HepG2 (cell line): ENCODE measurements at regions not wholly inside any gene's neighbourhood (a gene's known extent, or its start where the extent isn't known, plus 50 kb on each side); places are given as distances from the start of the nearest gene placed in this dataset.

Experiments
- ATAC-seq: fragments of 200-7000 bp; cut with Tn5 transposase; 3 replicates; pipeline ENCODE4 v1.9.1; 2020; ENCODE audit warnings: mild to moderate bottlenecking, moderate library complexity
- BruUV-seq: library from RNA; stranded (reverse); fragments of 400-500 nt; replicated peaks from 2 replicates; lab custom pipeline; 2021; lab: Mats Ljungman, UMichigan
- CTCF ChIA-PET: fragments of 300-600 bp; formaldehyde crosslinking; extraction: SDS; loops from one replicate; lab custom pipeline; 2021; ENCODE audit warnings: low total read pairs, inconsistent platforms, low intra/inter-chr PET ratio; lab: Yijun Ruan, JAX
- POLR2A ChIA-PET: fragments of 350-600 bp; sonication (Branson Sonifier 250); formaldehyde crosslinking; loops from one replicate; lab custom pipeline; 2020; ENCODE audit warnings: antibody characterized with exemption, inconsistent platforms; lab: Yijun Ruan, JAX
- DNase-seq: peaks from one replicate; pipeline ENCODE4 v3.0.0-alpha.2; 2015; ENCODE audit warnings: low spot score
- FAIRE-seq: peaks from 3 replicates; lab custom pipeline; 2011; peaks lifted over from hg19 to GRCh38; lab: Jason Lieb, UNC
- H2AFZ ChIP-seq: one replicate; pipeline ENCODE4 v1.6.1; 2011; ENCODE audit warnings: low read length, inconsistent platforms
- H3K27ac ChIP-seq: fragments of 300-600 bp; 3 replicates; pipeline ENCODE4 v1.8.0; 2011; ENCODE audit warnings: mixed run types, mild to moderate bottlenecking, mixed read lengths, low read length, inconsistent platforms; ENCODE audit not compliant: insufficient read depth; ENCODE audit errors: extremely low read length
- H3K27me3 ChIP-seq, 2 experiments: fragments of 200-600 bp in 1 of 2; 2 replicates in 1 of 2; 3 replicates in 1 of 2; pipeline versions ENCODE4 v1.6.0 to v1.8.0; 2011; ENCODE audit warnings: low read length in 2 of 2, mild to moderate bottlenecking in 2 of 2, moderate library complexity in 2 of 2, inconsistent platforms in 1 of 2; ENCODE audit not compliant: insufficient read depth in 2 of 2, control insufficient read depth in 1 of 2
- H3K36me3 ChIP-seq, 2 experiments: fragments of 200-600 bp in 1 of 2; replicated peaks in 1 of 2; 2 replicates in 1 of 2; 3 replicates in 1 of 2; pipeline versions ENCODE4 v1.5.1 to v1.8.0; 2011; ENCODE audit warnings: low read length in 2 of 2, inconsistent platforms in 1 of 2; ENCODE audit not compliant: insufficient read depth in 2 of 2, control insufficient read depth in 1 of 2
- H3K4me1 ChIP-seq: 2 replicates; pipeline ENCODE4 v1.5.1; 2012; ENCODE audit warnings: low read length, inconsistent platforms; ENCODE audit not compliant: insufficient read depth
- H3K4me2 ChIP-seq: 2 replicates; pipeline ENCODE4 v1.6.0; 2011; ENCODE audit warnings: low read depth, low read length, inconsistent platforms
- H3K4me3 ChIP-seq, 3 experiments: fragments of 200-600 bp in 1 of 3; sonication (generic), shearing (Covaris generic) in 1 of 3; replicated peaks in 1 of 3; 2 replicates each; pipeline ENCODE4 v1.5.1; 2011 to 2016; ENCODE audit warnings: low read length in 3 of 3, inconsistent platforms in 2 of 3, low read depth in 2 of 3, mild to moderate bottlenecking in 2 of 3, control low read depth in 1 of 3, mixed read lengths in 1 of 3; ENCODE audit not compliant: insufficient read depth in 1 of 3
- H3K79me2 ChIP-seq: one replicate; pipeline ENCODE4 v1.6.1; 2011; ENCODE audit warnings: low read length, inconsistent platforms; ENCODE audit not compliant: insufficient read depth
- H3K9ac ChIP-seq: 2 replicates; pipeline ENCODE4 v1.6.0; 2011; ENCODE audit warnings: mild to moderate bottlenecking, low read depth, low read length, inconsistent platforms; ENCODE audit not compliant: insufficient read depth
- H3K9me3 ChIP-seq: 2 replicates; pipeline ENCODE4 v1.5.1; 2012; ENCODE audit warnings: mild to moderate bottlenecking, low read length
- H4K20me1 ChIP-seq: 2 replicates; pipeline ENCODE4 v1.6.0; 2011; ENCODE audit warnings: inconsistent platforms, mild to moderate bottlenecking, low read length, moderate library complexity; ENCODE audit not compliant: insufficient read depth
- GLI4 ChIP-seq: sonication (generic); formaldehyde crosslinking; IDR thresholded peaks from 2 replicates; pipeline ENCODE4 v1.5.1; 2020; ENCODE audit warnings: missing genetic modification reagents, mild to moderate bottlenecking, moderate library complexity, borderline replicate concordance
- GZF1 ChIP-seq: sonication (generic); formaldehyde crosslinking; IDR thresholded peaks from 2 replicates; pipeline ENCODE4 v1.5.1; 2020; ENCODE audit warnings: mild to moderate bottlenecking, missing genetic modification reagents
- HIC2 ChIP-seq: sonication (generic); formaldehyde crosslinking; IDR thresholded peaks from 2 replicates; pipeline ENCODE4 v1.9.0; 2022; ENCODE audit warnings: low read depth, missing genetic modification reagents
- HNRNPH1 ChIP-seq: fragments of 200-400 bp; formaldehyde crosslinking; optimal IDR thresholded peaks from 2 replicates; pipeline ENCODE3; 2017; ENCODE audit warnings: mild to moderate bottlenecking, low read depth, low read length
- HOMEZ ChIP-seq: IDR thresholded peaks from 2 replicates; pipeline ENCODE4 v1.6.1; 2016; ENCODE audit warnings: low read depth
- KAT7 ChIP-seq: IDR thresholded peaks from 2 replicates; pipeline ENCODE4 v1.6.1; 2018; ENCODE audit warnings: borderline replicate concordance, missing compliant biosample characterization
- MLX ChIP-seq: IDR thresholded peaks from 2 replicates; pipeline ENCODE4 v1.6.1; 2016
- MTA3 ChIP-seq: sonication (generic); formaldehyde crosslinking; IDR thresholded peaks from 2 replicates; pipeline ENCODE4 v1.4.0; 2020; ENCODE audit warnings: missing genetic modification reagents
- PCBP1 ChIP-seq: fragments of 200-400 bp; formaldehyde crosslinking; IDR thresholded peaks from 2 replicates; pipeline ENCODE4 v1.6.1; 2017; ENCODE audit warnings: mild to moderate bottlenecking, low read depth, low read length, borderline replicate concordance
- ZBTB38 ChIP-seq: sonication (generic); formaldehyde crosslinking; IDR thresholded peaks from 2 replicates; pipeline ENCODE4 v1.5.1; 2020; ENCODE audit warnings: mild to moderate bottlenecking, missing genetic modification reagents
- ZMAT5 ChIP-seq: sonication (generic); formaldehyde crosslinking; IDR thresholded peaks from 2 replicates; pipeline ENCODE4 v1.5.0; 2020; ENCODE audit warnings: mild to moderate bottlenecking, low read depth, missing genetic modification reagents, borderline replicate concordance
- ZNF234 ChIP-seq: sonication (generic); formaldehyde crosslinking; conservative IDR thresholded peaks from 2 replicates; pipeline ENCODE4 v1.5.1; 2020; ENCODE audit warnings: mild to moderate bottlenecking, missing genetic modification reagents
- ZNF275 ChIP-seq: sonication (generic); formaldehyde crosslinking; IDR thresholded peaks from 2 replicates; pipeline ENCODE4 v1.8.0; 2022; ENCODE audit warnings: missing genetic modification reagents, mild to moderate bottlenecking, inconsistent platforms, borderline replicate concordance
- ZNF276 ChIP-seq: sonication (generic); formaldehyde crosslinking; IDR thresholded peaks from 2 replicates; pipeline ENCODE4 v1.4.0; 2020; ENCODE audit warnings: mild to moderate bottlenecking, low read depth, missing genetic modification reagents
- ZNF724P ChIP-seq: sonication (generic); formaldehyde crosslinking; IDR thresholded peaks from 2 replicates; pipeline ENCODE4 v1.8.0; 2022; ENCODE audit warnings: missing genetic modification reagents, borderline replicate concordance
- ZNF83 ChIP-seq: sonication (generic); formaldehyde crosslinking; IDR thresholded peaks from 2 replicates; pipeline ENCODE4 v1.4.0; 2020; ENCODE audit warnings: missing genetic modification reagents, mild to moderate bottlenecking, borderline replicate concordance
- WGBS: methylation state at CpG from one replicate; pipeline ENCODE4 v1.1.6; 2017; ENCODE audit warnings: low lambda C conversion rate; 5-methylcytosine and 5-hydroxymethylcytosine counted together
- in situ Hi-C: cut with HindIII; loops from 2 replicates; pipeline ENCODE4 v1.10.0; 2017; ENCODE audit warnings: low pct_unique_long_range_greater_than_20kb; ENCODE audit not compliant: extremely low pct_ligation_motif_present
- intact Hi-C: fragments of 100-400 bp; cut with micrococcal nuclease; formaldehyde crosslinking; loops from one replicate; pipeline ENCODE4 v1.10.0; 2022; ENCODE audit not compliant: unreplicated experiment
- TF ChIP-seq, protein P1 (sequence below): sonication (generic); formaldehyde crosslinking; IDR thresholded peaks from 2 replicates; pipeline ENCODE4 v1.9.0; 2021; ENCODE audit warnings: missing genetic modification reagents, borderline replicate concordance

GRCh38 chr2:186220409-186220808 lies 265.7 kb upstream of the ZC3H15 start:
- no TSS peak for BruUV-seq
- no peak overlapping the region for H2AFZ ChIP-seq
- in situ Hi-C loops: no loop called here
- no peak for TF ChIP-seq KAT7
- no peak for TF ChIP-seq MLX (CRISPR knock-in tag)
- TF ChIP-seq HIC2 (CRISPR knock-in tag): no peak
- no peak for TF ChIP-seq GLI4 (CRISPR knock-in tag)
- no peak for TF ChIP-seq HNRNPH1
- no peak for TF ChIP-seq ZNF724P
- no peak for TF ChIP-seq GZF1 (CRISPR knock-in tag)
- TF ChIP-seq ZNF234: no peak
- no peak for TF ChIP-seq HOMEZ (CRISPR knock-in tag)
- TF ChIP-seq ZMAT5 (CRISPR knock-in tag): no peak
- TF ChIP-seq ZNF276 (CRISPR knock-in tag): no peak
- no peak for TF ChIP-seq MTA3
- no peak for TF ChIP-seq ZNF83
- TF ChIP-seq, protein P1, sequence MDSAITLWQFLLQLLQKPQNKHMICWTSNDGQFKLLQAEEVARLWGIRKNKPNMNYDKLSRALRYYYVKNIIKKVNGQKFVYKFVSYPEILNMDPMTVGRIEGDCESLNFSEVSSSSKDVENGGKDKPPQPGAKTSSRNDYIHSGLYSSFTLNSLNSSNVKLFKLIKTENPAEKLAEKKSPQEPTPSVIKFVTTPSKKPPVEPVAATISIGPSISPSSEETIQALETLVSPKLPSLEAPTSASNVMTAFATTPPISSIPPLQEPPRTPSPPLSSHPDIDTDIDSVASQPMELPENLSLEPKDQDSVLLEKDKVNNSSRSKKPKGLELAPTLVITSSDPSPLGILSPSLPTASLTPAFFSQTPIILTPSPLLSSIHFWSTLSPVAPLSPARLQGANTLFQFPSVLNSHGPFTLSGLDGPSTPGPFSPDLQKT: no peak
- no peak for TF ChIP-seq ZBTB38 (CRISPR knock-in tag)
- no peak for TF ChIP-seq PCBP1
- TF ChIP-seq ZNF275 (CRISPR knock-in tag): no peak

More at GRCh38 chr2:186220409-186220808, 265.7 kb upstream of the ZC3H15 start:
- Histone ChIP-seq H3K4me1 (no peaks in the 10 kb centered on the region), H4K20me1 (no peaks in the 10 kb centered on the region), H3K9ac (no peak overlapping the region), H3K79me2 (no peaks in the 10 kb centered on the region), H3K27me3 (no peaks in the 10 kb centered on the region), H3K9me3 (no peaks in the 10 kb centered on the region), H3K4me2 (no peak overlapping the region), H3K36me3 (no peaks in the 10 kb centered on the region), H3K27ac (no peak overlapping the region), H3K4me3 (no peak overlapping the region)
- DNase-seq (no peak), ATAC-seq (no peak), FAIRE-seq (no peak)
- intact Hi-C loops: no loop called here
- WGBS: 89% methylated on average over 5 of the region's 5 CpGs
- ChIA-PET POLR2A (no interaction called here), CTCF (no interaction called here)
